ENCODE measurements at regions not wholly inside any gene's neighbourhood (a gene's known extent, or its start where the extent isn't known, plus 50 kb on each side); places are given as distances from the start of the nearest gene placed in this dataset.
"Not testable (repeated sequence)": the region's sequence is repeated elsewhere in the genome, so short reads cannot be mapped to it uniquely, and the experiment has no call there.

GRCh38 chr1:230591678-230592077 lies 50.6 kb upstream of the COG2 start:
- DNase-seq, result peak in 1 of 2 experiments; percentile 12

- peak; percentile 69 for DNase-seq
Observed at GRCh38 chr1:230589951-230590350, 52.3 kb upstream of the COG2 start.

GRCh38 chr1:230588323-230588746 lies 53.9 kb upstream of the COG2 start:
- no peak for DNase-seq

- DNase-seq, result no peak
Observed at GRCh38 chr1:230587061-230587460, 55.2 kb upstream of the COG2 start.

GRCh38 chr1:230584660-230585059 lies 57.6 kb upstream of the COG2 start:
- DNase-seq, result no peak

- peak in 1 of 2 experiments; percentile 34 for DNase-seq
Observed at GRCh38 chr1:230581446-230582079, 60.7 kb upstream of the COG2 start.

GRCh38 chr1:230578616-230579015 lies 63.7 kb upstream of the COG2 start:
- no peak for DNase-seq

- DNase-seq, result no peak
Observed at GRCh38 chr1:230577537-230577936, 64.7 kb upstream of the COG2 start.

- no peak for DNase-seq
Observed at GRCh38 chr1:230575886-230576500, 66.3 kb upstream of the COG2 start.

- no peak for DNase-seq
Observed at GRCh38 chr1:230574502-230574901, 67.8 kb upstream of the COG2 start.

GRCh38 chr1:230573658-230574057 lies 68.6 kb upstream of the COG2 start:
- DNase-seq, result no peak

GRCh38 chr1:230572121-230573105 lies 69.9 kb upstream of the COG2 start:
- DNase-seq, result no peak

GRCh38 chr1:230570724-230571360 lies 71.4 kb upstream of the COG2 start:
- DNase-seq, result no peak

- DNase-seq, result no peak
Observed at GRCh38 chr1:230569201-230569600, 73.1 kb upstream of the COG2 start.

- no peak for DNase-seq
Observed at GRCh38 chr1:230568676-230569075, 73.6 kb upstream of the COG2 start.

- peak in 1 of 2 experiments; percentile 4 for DNase-seq
Observed at GRCh38 chr1:230568008-230568407, 74.3 kb upstream of the COG2 start.

- no peak for DNase-seq
Observed at GRCh38 chr1:230567221-230567575, 75.1 kb upstream of the COG2 start.

- DNase-seq, result not testable (repeated sequence)
Observed at GRCh38 chr1:230566532-230567220, 75.6 kb upstream of the COG2 start.

GRCh38 chr1:230565141-230565540 lies 77.1 kb upstream of the COG2 start:
- DNase-seq, result no peak

- no peak for DNase-seq
Observed at GRCh38 chr1:230563591-230563990, 78.7 kb upstream of the COG2 start.

- DNase-seq, result no peak
Observed at GRCh38 chr1:230561570-230561969, 80.7 kb upstream of the COG2 start.

- no peak for DNase-seq
Observed at GRCh38 chr1:230558324-230558723, 84.0 kb upstream of the COG2 start.

GRCh38 chr1:230556453-230556852 lies 85.8 kb upstream of the COG2 start:
- DNase-seq, result no peak
